ENCODE measurements at regions not wholly inside any gene's neighbourhood (a gene's known extent, or its start where the extent isn't known, plus 50 kb on each side); places are given as distances from the start of the nearest gene placed in this dataset.

DNA sequence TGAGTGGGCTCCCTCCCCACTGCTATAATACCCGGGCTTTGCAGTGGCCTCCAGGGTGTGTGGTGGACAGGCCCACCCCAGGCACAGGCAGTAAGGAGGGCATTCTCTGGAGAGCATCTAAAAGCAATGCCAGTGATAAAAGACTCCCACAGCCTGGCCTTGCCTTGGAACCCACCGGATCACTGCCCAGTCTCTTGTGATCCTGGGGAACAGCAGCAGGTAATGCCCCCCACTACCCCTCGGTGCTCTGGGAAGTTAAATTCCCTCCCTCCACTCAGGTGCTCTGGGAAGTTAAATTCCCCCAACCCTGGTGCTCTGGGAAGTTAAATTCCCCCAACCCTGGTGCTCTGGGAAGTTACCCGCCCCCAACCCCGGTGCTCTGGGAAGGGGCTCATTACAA is 565.2 kb downstream of the TCERG1L start:
- Histone ChIP-seq H3K27me3 (ENCODE audit: insufficient read depth, poor library complexity, severe bottlenecking) (no peaks in the 10 kb centered on the region), H3K27ac (replicated peaks) (no peak overlapping the region), H3K4me3 (replicated peaks; ENCODE audit: insufficient read depth, low read length) (no peak overlapping the region)
- TF ChIP-seq, protein P1, sequence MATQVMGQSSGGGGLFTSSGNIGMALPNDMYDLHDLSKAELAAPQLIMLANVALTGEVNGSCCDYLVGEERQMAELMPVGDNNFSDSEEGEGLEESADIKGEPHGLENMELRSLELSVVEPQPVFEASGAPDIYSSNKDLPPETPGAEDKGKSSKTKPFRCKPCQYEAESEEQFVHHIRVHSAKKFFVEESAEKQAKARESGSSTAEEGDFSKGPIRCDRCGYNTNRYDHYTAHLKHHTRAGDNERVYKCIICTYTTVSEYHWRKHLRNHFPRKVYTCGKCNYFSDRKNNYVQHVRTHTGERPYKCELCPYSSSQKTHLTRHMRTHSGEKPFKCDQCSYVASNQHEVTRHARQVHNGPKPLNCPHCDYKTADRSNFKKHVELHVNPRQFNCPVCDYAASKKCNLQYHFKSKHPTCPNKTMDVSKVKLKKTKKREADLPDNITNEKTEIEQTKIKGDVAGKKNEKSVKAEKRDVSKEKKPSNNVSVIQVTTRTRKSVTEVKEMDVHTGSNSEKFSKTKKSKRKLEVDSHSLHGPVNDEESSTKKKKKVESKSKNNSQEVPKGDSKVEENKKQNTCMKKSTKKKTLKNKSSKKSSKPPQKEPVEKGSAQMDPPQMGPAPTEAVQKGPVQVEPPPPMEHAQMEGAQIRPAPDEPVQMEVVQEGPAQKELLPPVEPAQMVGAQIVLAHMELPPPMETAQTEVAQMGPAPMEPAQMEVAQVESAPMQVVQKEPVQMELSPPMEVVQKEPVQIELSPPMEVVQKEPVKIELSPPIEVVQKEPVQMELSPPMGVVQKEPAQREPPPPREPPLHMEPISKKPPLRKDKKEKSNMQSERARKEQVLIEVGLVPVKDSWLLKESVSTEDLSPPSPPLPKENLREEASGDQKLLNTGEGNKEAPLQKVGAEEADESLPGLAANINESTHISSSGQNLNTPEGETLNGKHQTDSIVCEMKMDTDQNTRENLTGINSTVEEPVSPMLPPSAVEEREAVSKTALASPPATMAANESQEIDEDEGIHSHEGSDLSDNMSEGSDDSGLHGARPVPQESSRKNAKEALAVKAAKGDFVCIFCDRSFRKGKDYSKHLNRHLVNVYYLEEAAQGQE (IDR thresholded peaks at IDR 0.05; ENCODE audit: insufficient replicate concordance, low read depth) = no peak
- TF ChIP-seq SPI1 (IDR thresholded peaks at IDR 0.05; ENCODE audit: borderline replicate concordance, low read depth) (no peak), GABPA (IDR thresholded peaks at IDR 0.05; ENCODE audit: low read depth) (no peak), POLR2AphosphoS5 (IDR thresholded peaks at IDR 0.05; ENCODE audit: low read depth) (no peak)
- TF ChIP-seq, protein P2, sequence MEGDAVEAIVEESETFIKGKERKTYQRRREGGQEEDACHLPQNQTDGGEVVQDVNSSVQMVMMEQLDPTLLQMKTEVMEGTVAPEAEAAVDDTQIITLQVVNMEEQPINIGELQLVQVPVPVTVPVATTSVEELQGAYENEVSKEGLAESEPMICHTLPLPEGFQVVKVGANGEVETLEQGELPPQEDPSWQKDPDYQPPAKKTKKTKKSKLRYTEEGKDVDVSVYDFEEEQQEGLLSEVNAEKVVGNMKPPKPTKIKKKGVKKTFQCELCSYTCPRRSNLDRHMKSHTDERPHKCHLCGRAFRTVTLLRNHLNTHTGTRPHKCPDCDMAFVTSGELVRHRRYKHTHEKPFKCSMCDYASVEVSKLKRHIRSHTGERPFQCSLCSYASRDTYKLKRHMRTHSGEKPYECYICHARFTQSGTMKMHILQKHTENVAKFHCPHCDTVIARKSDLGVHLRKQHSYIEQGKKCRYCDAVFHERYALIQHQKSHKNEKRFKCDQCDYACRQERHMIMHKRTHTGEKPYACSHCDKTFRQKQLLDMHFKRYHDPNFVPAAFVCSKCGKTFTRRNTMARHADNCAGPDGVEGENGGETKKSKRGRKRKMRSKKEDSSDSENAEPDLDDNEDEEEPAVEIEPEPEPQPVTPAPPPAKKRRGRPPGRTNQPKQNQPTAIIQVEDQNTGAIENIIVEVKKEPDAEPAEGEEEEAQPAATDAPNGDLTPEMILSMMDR (IDR thresholded peaks at IDR 0.05; ENCODE audit: insufficient read depth, low read length) = no peak
- DNase-seq (ENCODE audit: low read depth in 1 of 2, low spot score in 1 of 2) = no peak

DNA sequence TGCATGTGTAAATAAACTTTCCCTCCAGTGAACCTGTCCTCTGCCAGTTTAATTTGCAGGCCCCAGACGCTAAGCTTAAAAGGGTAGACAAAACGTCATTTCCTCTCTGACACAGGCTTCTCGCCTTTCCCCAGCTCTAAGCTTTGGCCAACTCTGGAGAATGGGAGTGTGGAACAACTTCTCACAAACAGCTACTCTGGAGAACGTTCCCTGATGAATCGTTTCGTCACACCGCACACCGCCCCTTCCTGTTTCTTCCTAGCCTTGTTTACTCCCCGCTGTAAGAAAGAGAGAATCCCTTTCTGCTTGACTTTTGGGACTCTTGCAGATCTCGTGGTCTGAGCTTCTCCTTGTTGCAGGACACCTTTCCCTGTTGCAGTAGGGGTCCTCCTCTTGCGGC is 564.2 kb downstream of the TCERG1L start:
- Histone ChIP-seq H3K4me3 (replicated peaks; ENCODE audit: insufficient read depth, low read length) (no peak overlapping the region), H3K27me3 (ENCODE audit: insufficient read depth, poor library complexity, severe bottlenecking) (no peaks in the 10 kb centered on the region), H3K27ac (replicated peaks) (no peak overlapping the region)
- TF ChIP-seq SPI1 (IDR thresholded peaks at IDR 0.05; ENCODE audit: borderline replicate concordance, low read depth) = no peak
- no peak for TF ChIP-seq POLR2AphosphoS5 (IDR thresholded peaks at IDR 0.05; ENCODE audit: low read depth)
- no peak for TF ChIP-seq GABPA (IDR thresholded peaks at IDR 0.05; ENCODE audit: low read depth)
- TF ChIP-seq, protein P2 (IDR thresholded peaks at IDR 0.05; ENCODE audit: insufficient read depth, low read length) = no peak
- TF ChIP-seq, protein P1 (IDR thresholded peaks at IDR 0.05; ENCODE audit: insufficient replicate concordance, low read depth) = no peak
- DNase-seq (ENCODE audit: low read depth in 1 of 2, low spot score in 1 of 2) = no peak

DNA sequence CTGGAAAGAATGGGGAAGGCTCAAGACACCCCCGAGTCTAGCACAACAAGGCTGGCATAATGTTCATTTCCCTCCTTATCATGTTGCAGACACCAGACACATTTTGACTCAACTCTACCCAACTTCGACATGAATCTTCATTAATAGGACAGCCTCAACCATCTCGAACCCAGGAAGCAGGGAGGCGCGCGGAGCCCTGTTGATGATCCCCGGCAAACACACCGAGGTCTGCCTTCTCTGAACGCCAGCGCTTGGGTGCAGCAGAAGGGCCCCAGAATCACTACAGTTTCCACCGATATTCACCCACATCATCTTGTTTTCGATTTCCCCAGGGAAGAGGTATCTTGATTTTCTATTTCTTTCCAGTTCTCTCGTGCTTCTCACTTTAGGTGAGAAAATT is 563.6 kb downstream of the TCERG1L start:
- Histone ChIP-seq H3K27ac (replicated peaks) (no peak overlapping the region), H3K27me3 (ENCODE audit: insufficient read depth, poor library complexity, severe bottlenecking) (no peaks in the 10 kb centered on the region), H3K4me3 (replicated peaks; ENCODE audit: insufficient read depth, low read length) (no peak overlapping the region)
- TF ChIP-seq GABPA (IDR thresholded peaks at IDR 0.05; ENCODE audit: low read depth) = no peak
- TF ChIP-seq POLR2AphosphoS5 (IDR thresholded peaks at IDR 0.05; ENCODE audit: low read depth) = no peak
- TF ChIP-seq, protein P1 (IDR thresholded peaks at IDR 0.05; ENCODE audit: insufficient replicate concordance, low read depth) = no peak
- TF ChIP-seq SPI1 (IDR thresholded peaks at IDR 0.05; ENCODE audit: borderline replicate concordance, low read depth) = no peak
- TF ChIP-seq, protein P2 (IDR thresholded peaks at IDR 0.05; ENCODE audit: insufficient read depth, low read length) = no peak
- DNase-seq (ENCODE audit: low read depth in 1 of 2, low spot score in 1 of 2) = no peak
